Lower leg skin (tissue), 3 donors: ENCODE measurements at regions not wholly inside any gene's neighbourhood (a gene's known extent, or its start where the extent isn't known, plus 50 kb on each side); places are given as distances from the start of the nearest gene placed in this dataset.

Experiments
- POLR2A ChIP-seq, 2 donors: fragments of 450-650 bp; IDR thresholded peaks; one replicate each; pipeline ENCODE4 v1.6.1; 2016 to 2017; ENCODE audit warnings: antibody characterized with exemption in 2 of 2, mild to moderate bottlenecking in 1 of 2, moderate library complexity in 1 of 2
- TF ChIP-seq, protein P1 (sequence below), 3 donors: fragments of 450-650 bp; IDR thresholded peaks; one replicate each; pipeline ENCODE4 v1.5.1; 2016; ENCODE audit warnings: antibody characterized with exemption in 3 of 3, mild to moderate bottlenecking in 3 of 3, moderate library complexity in 2 of 3

- TF ChIP-seq POLR2A (IDR thresholded peaks at IDR 0.05): no peak
- TF ChIP-seq, protein P1, sequence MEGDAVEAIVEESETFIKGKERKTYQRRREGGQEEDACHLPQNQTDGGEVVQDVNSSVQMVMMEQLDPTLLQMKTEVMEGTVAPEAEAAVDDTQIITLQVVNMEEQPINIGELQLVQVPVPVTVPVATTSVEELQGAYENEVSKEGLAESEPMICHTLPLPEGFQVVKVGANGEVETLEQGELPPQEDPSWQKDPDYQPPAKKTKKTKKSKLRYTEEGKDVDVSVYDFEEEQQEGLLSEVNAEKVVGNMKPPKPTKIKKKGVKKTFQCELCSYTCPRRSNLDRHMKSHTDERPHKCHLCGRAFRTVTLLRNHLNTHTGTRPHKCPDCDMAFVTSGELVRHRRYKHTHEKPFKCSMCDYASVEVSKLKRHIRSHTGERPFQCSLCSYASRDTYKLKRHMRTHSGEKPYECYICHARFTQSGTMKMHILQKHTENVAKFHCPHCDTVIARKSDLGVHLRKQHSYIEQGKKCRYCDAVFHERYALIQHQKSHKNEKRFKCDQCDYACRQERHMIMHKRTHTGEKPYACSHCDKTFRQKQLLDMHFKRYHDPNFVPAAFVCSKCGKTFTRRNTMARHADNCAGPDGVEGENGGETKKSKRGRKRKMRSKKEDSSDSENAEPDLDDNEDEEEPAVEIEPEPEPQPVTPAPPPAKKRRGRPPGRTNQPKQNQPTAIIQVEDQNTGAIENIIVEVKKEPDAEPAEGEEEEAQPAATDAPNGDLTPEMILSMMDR (IDR thresholded peaks at IDR 0.05): no peak
Measured at GRCh38 chr6:154623391-154623790, 109.8 kb upstream of the SCAF8 start.
